NCI-H774 (cell line): ENCODE measurements at regions not wholly inside any gene's neighbourhood (a gene's known extent, or its start where the extent isn't known, plus 50 kb on each side); places are given as distances from the start of the nearest gene placed in this dataset.

Experiments
- DNase-seq: peaks from one replicate; lab custom pipeline; 2025; lab: John Stamatoyannopoulos, UW

- no peak for DNase-seq
Observed at GRCh38 chr2:120898961-120899750, 163.5 kb downstream of the GLI2 start.

GRCh38 chr2:120899771-120900170 is 164.1 kb downstream of the GLI2 start:
- no peak for DNase-seq

- DNase-seq: no peak
Observed at GRCh38 chr2:120901201-120901600, 165.5 kb downstream of the GLI2 start.

GRCh38 chr2:120902592-120902991 is 166.9 kb downstream of the GLI2 start:
- no peak for DNase-seq

- no peak for DNase-seq
Observed at GRCh38 chr2:120904379-120904778, 168.7 kb downstream of the GLI2 start.

- no peak for DNase-seq
Observed at GRCh38 chr2:120904830-120905234, 169.2 kb downstream of the GLI2 start.

- no peak for DNase-seq
Observed at GRCh38 chr2:120905298-120905697, 169.6 kb downstream of the GLI2 start.

GRCh38 chr2:120905824-120906571 is 170.3 kb downstream of the GLI2 start:
- DNase-seq: no peak

GRCh38 chr2:120906914-120907313 is 171.2 kb downstream of the GLI2 start:
- no peak for DNase-seq

GRCh38 chr2:120907822-120908221 is 172.2 kb downstream of the GLI2 start:
- no peak for DNase-seq

GRCh38 chr2:120908314-120908975 is 172.8 kb downstream of the GLI2 start:
- DNase-seq: no peak

- no peak for DNase-seq
Observed at GRCh38 chr2:120909102-120909501, 173.4 kb downstream of the GLI2 start.

GRCh38 chr2:120910164-120910563 is 174.5 kb downstream of the GLI2 start:
- no peak for DNase-seq

GRCh38 chr2:120910956-120911951 is 175.6 kb downstream of the GLI2 start:
- DNase-seq: no peak

- no peak for DNase-seq
Observed at GRCh38 chr2:120912101-120912985, 176.7 kb downstream of the GLI2 start.

- no peak for DNase-seq
Observed at GRCh38 chr2:120913972-120914838, 178.5 kb downstream of the GLI2 start.

- DNase-seq: no peak
Observed at GRCh38 chr2:120914839-120915521, 179.3 kb downstream of the GLI2 start.

- DNase-seq: no peak
Observed at GRCh38 chr2:120915670-120916069, 180.0 kb downstream of the GLI2 start.

- no peak for DNase-seq
Observed at GRCh38 chr2:120916446-120916845, 180.8 kb downstream of the GLI2 start.
